Hematopoietic multipotent progenitor cell treated with erythropoietin and hydrocortisone succinate and interleukin-3 and kit ligand, for 15 days (in vitro differentiated cells): ENCODE measurements at regions not wholly inside any gene's neighbourhood (a gene's known extent, or its start where the extent isn't known, plus 50 kb on each side); places are given as distances from the start of the nearest gene placed in this dataset.
"Not testable (repeated sequence)": the region's sequence is repeated elsewhere in the genome, so short reads cannot be mapped to it uniquely, and the experiment has no call there.

Experiments used
- DNase-seq: peaks from one replicate; pipeline ENCODE4 v3.0.0-alpha.2; 2015; ENCODE audit warnings: low spot score

DNA sequence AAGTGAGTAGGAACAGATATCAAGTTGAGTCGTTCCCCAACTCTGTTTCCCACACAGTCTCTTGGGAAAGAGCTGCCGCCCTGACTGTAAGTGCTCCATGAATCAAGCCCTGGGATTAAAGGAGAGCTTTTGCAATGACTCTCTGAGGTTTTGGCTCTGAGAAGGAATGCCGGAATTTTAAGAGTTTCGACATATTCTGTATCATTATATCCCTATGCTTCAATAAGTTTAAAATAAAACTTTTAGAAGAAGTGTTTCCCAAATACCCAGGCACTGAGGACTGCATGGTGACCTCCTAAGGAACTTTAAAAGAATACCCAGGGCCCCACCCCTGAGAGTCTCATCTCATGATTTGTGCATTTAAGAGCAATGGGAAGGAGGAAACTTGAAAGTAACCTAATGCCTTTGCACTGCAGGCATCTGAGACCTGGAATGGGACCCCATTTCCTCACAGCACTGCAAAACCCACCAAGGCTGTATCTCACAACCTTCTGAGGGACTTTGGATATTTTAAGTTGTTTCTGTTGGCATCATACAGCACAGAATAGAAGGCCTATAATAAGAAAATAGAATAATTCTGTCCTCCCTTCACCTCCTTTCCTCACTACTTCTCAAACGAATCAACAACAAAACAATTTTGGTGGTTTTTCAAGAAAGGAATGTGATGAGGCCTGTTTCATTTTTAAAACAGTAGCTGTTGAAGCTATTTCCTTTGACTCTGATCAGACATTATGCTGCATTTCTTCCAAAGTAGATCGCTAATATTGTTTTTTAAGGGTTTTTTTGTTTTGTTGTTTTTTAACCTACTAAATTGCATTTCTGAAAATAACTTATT lies 121.2 kb downstream of the GASK1B start:
- DNase-seq: no peak

GRCh38 chr4:158050942-158051341 lies 121.9 kb downstream of the GASK1B start:
- DNase-seq: no peak

- no peak for DNase-seq
These were observed 126.5 kb downstream of the GASK1B start for GRCh38 chr4:158046345-158046744.

GRCh38 chr4:158043971-158044618 lies 128.7 kb downstream of the GASK1B start:
- DNase-seq: no peak

GRCh38 chr4:158042591-158043030 lies 130.2 kb downstream of the GASK1B start:
- no peak for DNase-seq

DNA sequence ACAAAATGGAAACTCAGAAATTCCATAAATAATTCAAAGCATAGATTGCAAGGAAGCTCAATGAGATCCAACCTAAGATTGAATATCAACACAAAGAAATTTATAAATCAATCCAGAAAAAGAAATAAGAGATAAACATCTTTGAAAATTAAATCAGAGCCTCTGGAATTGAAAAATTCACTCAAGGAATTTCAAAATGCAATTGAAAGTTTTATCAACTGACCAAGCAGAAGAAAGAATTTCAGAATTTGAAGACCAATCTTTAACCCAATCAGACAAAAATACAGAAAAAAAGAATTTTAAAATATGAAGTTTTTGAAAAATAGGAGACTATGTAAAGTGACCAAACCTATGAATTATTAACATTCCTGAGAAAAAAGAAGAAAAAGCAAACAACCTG lies 134.1 kb downstream of the GASK1B start:
- DNase-seq: no peak

- no peak for DNase-seq
These were observed 135.8 kb downstream of the GASK1B start for GRCh38 chr4:158036998-158037397.

DNA sequence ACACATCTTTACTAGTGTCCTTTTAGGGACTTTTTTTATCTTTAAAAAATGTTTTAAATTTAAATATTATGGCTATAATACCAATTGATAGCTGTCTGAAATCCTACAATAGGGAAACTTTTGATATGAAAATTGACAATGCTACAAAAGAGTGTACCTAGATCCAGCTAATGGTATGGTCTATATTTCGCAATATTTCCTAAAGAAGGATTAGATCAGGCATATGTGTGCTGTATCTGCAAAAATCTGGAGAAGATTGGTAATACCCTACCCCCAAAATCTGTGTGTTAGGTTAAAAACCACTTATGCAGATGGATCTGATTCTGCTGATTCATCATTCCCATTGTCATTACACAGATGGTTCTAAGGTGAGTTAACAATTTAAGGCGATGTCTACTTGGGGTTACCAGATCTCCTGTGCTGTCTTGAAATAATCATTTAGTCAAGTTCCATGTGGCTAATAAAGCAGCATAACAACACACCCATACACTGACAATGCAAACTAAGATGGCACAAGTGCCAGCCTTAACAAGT lies 137.1 kb downstream of the GASK1B start:
- DNase-seq: no peak

DNA sequence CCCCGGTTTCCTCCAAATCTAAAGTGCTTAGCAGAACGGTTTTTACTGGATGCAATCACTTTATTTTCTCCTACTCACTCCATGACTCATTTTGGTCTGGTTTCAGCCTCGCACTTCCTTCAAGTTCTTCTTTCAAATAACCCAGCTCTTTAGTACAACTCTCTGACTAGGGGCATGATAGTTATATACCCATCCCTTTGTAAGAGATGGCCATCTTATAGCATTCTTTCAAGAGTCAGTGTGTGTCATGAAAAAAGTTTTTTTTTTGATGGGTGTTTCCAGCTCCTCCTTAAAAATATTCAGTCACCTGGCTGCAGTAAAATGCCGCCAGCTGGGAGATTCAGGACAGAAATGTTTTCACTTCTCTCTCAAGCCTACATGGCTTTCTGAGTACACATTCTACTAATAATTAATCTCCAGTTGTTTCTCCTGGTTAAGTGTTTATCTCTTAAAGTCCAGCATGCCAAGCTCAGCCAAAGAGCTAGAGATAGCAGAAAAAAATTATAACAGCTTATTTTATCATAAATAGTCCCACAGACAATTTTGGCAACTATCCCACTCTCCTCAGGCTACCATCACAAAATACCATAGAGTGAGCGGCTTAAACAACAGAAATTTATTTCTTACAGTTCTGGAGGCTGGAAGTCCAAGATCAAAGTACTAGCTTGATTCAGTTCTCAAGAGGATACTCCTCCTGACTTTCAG lies 139.3 kb downstream of the GASK1B start:
- DNase-seq: peak; percentile 52

DNA sequence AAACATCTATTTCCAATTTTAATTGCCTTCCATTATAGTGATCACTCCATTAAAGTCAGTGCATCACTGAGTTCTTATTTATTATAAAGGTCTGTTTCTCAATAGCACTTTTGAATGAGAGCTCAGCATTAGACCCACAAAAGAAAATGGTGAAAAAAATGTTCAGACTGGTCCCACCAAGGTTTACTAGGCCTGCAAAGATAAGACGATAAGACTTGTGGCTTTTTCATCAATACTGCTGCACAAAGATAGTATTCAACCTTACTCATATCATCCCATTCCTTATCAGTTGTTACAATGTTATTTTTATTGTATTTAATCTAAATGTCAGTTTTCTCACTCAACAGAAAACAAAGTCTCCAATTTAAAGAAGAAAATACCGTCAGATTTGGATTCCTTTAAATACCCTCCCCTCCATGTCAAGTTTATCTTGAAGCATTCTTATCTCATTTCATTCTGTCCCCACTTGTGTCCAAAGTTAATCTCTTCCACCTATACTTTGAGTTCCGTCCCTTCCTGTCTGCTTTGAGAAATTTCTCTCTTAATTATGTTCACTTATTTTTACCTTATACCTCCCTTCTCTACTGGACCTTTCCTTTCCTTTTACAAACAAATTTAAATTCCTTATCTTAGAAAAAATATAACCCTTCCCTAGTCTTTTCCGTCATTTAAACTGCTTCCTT lies 140.0 kb downstream of the GASK1B start:
- DNase-seq: no peak

- not testable (repeated sequence) for DNase-seq
These were observed 144.4 kb downstream of the GASK1B start for GRCh38 chr4:158028381-158028780.

- DNase-seq: no peak
These were observed 147.7 kb downstream of the GASK1B start for GRCh38 chr4:158025131-158025530.

DNA sequence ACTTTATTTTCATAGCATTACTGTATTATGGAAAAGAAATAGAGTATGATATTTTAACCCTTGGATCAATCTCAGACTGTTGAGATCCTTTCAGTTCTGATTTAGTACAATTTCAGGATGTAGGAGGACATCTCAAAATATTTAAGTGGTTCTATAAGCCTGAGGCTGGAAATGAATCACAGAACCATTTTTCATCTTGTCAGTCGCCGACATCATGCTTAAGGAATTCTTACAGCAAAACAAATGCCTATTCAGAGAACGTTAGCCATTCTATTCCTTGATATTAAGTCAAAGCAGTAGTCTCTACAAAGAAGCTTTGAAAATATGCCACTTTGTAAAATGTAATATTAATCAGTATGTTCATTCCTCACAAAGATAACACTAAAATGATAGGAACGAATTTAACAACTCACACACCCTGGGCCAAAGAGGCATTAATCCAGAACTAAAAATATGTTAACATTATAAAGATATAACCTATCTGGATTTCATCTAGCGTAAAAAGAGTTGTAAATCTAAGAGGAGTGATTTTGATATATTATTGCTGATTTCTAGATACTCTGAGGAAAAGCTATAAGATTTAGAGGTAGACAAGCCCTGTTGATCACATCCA lies 152.0 kb downstream of the GASK1B start:
- no peak for DNase-seq

GRCh38 chr4:158020176-158020575 lies 152.6 kb downstream of the GASK1B start:
- no peak for DNase-seq

DNA sequence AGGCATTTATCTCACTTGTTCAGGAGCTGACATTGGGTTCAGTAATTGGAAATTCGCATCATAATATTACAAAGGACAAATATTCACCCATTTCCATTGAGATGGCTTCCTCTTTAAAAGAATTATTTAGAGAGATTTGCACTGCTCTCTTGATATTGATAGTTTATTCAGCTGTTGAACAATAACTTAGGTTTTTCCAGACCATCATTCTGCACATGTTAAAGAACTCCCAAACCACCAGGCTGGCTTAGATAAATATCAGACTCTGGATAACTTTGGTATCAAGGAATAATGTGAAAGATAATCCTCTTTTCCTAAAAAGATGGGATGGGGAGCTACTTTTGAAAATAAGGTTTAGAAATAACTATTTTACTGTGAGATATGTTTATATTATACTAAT lies 154.0 kb downstream of the GASK1B start:
- no peak for DNase-seq

GRCh38 chr4:158018221-158018830 lies 154.5 kb downstream of the GASK1B start:
- DNase-seq: no peak

- DNase-seq: no peak
These were observed 156.3 kb downstream of the GASK1B start for GRCh38 chr4:158016511-158016910.

- DNase-seq: no peak
These were observed 157.6 kb downstream of the GASK1B start for GRCh38 chr4:158015241-158015640.

GRCh38 chr4:158013858-158014257 lies 159.0 kb downstream of the GASK1B start:
- no peak for DNase-seq

DNA sequence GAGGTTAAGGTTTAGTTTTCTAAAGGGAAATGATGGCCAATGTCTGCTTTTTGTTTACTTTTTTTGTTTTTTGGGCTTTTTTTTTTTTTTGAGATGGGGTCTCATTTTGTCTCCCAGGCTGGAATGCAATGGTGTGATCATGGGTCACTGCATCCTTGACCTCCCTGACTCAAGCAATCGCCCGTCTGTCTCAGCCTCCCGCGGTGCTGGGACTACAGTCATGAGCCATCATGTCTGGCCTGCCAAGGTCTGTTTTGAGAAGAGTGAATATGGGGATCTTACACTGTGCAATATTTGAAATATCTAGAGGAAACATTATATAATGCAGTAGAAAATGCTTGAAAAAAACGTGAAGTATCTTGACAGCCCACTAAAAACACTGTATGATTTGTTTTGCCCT lies 162.5 kb downstream of the GASK1B start:
- DNase-seq: no peak

DNA sequence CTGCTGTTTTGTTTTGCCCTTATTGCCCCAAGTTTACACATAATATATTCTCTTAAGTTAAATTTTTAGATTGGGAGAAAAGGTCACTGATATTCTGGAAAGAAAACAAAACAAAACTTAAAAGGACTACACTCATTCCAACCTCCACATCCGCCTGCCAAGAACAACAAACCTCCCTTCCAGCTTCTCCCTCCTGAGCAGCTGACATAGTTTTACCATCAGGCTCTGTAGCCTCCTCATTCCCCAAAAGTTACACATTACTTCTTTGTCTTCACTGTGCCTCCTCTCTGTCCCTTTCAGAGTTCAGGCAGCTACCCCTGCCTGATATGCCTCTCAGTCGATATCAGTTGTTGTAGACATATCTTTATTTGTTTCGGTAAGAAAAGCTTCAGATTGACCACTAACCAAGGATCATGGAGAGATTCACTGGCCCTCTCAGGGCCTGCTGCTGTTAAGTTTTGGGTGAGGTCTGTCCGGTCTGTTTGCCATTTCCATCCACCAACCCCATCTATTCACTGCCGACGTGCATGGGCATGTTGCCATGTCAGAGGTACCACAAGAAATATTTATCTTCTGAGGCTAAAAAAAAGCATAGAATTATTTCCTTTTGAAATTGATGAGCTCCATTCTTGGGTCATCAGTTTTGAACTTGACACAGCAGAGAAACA lies 164.1 kb downstream of the GASK1B start:
- no peak for DNase-seq
